OCI-LY1 (cell line): ENCODE measurements at regions not wholly inside any gene's neighbourhood (a gene's known extent, or its start where the extent isn't known, plus 50 kb on each side); places are given as distances from the start of the nearest gene placed in this dataset.

Experiments used
- H2AFZ ChIP-seq: fragments of 200-600 bp; sonication (generic), shearing (Covaris generic); 2 replicates; pipeline ENCODE4 v1.6.0; 2014; ENCODE audit warnings: antibody characterized with exemption, mild to moderate bottlenecking, low read length
- H3F3A ChIP-seq: fragments of 200-600 bp; sonication (generic), shearing (Covaris generic); 2 replicates; pipeline ENCODE4 v1.6.0; 2014; ENCODE audit warnings: mild to moderate bottlenecking, antibody characterized with exemption, low read length, moderate library complexity; ENCODE audit not compliant: insufficient read depth
- H3K27ac ChIP-seq: fragments of 200-600 bp; sonication (generic); 2 replicates; pipeline ENCODE4 v1.5.1; 2014; ENCODE audit warnings: low read length, mixed run types, mild to moderate bottlenecking, low read depth; ENCODE audit not compliant: poor library complexity, severe bottlenecking
- H3K27me3 ChIP-seq: fragments of 200-600 bp; sonication (generic); 2 replicates; pipeline ENCODE4 v1.6.0; 2014; ENCODE audit warnings: antibody characterized with exemption, mild to moderate bottlenecking, low read length, moderate library complexity; ENCODE audit not compliant: insufficient read depth
- H3K36me3 ChIP-seq: fragments of 200-600 bp; sonication (generic); 2 replicates; pipeline ENCODE4 v1.6.1; 2014; ENCODE audit warnings: mild to moderate bottlenecking, antibody characterized with exemption, low read length, moderate library complexity, mixed read lengths; ENCODE audit not compliant: insufficient read depth
- H3K4me1 ChIP-seq: fragments of 200-600 bp; sonication (generic); 2 replicates; pipeline ENCODE4 v1.5.1; 2014; ENCODE audit warnings: mild to moderate bottlenecking, low read length, moderate library complexity; ENCODE audit not compliant: insufficient read depth, severe bottlenecking
- H3K4me2 ChIP-seq: fragments of 200-600 bp; sonication (generic), shearing (Covaris generic); 2 replicates; pipeline ENCODE4 v1.6.1; 2014; ENCODE audit warnings: low read length
- H3K4me3 ChIP-seq: fragments of 200-600 bp; sonication (generic); 2 replicates; pipeline ENCODE4 v1.5.1; 2014; ENCODE audit warnings: low read length, low read depth, mild to moderate bottlenecking, mixed read lengths; ENCODE audit not compliant: poor library complexity, severe bottlenecking
- H3K79me2 ChIP-seq: fragments of 200-600 bp; shearing (Covaris generic); 2 replicates; pipeline ENCODE4 v1.6.1; 2016; ENCODE audit warnings: mixed run types, low read length, mixed read lengths; ENCODE audit not compliant: insufficient read depth
- H3K9ac ChIP-seq: fragments of 200-600 bp; sonication (generic), shearing (Covaris generic); 2 replicates; pipeline ENCODE4 v1.6.1; 2014; ENCODE audit warnings: mild to moderate bottlenecking, low read length, mixed read lengths
- H3K9me2 ChIP-seq: fragments of 200-600 bp; sonication (generic), shearing (Covaris generic); 2 replicates; pipeline ENCODE4 v1.6.1; 2014; ENCODE audit warnings: low read depth, mild to moderate bottlenecking, low read length, mixed read lengths
- H3K9me3 ChIP-seq: fragments of 200-600 bp; shearing (Covaris generic); 2 replicates; pipeline ENCODE4 v1.6.1; 2014; ENCODE audit warnings: low read length, mixed read lengths
- H4K20me1 ChIP-seq: fragments of 200-600 bp; sonication (generic), shearing (Covaris generic); 2 replicates; pipeline ENCODE4 v1.6.0; 2016; ENCODE audit warnings: mild to moderate bottlenecking, low read length; ENCODE audit not compliant: insufficient read depth
- CTCF ChIP-seq: fragments of 200-600 bp; sonication (generic), shearing (Covaris generic); IDR thresholded peaks from 2 replicates; pipeline ENCODE4 v1.5.1; 2017; ENCODE audit warnings: mild to moderate bottlenecking, antibody characterized with exemption, low read length, moderate library complexity, mixed read lengths
- EZH2 ChIP-seq: fragments of 200-600 bp; sonication (generic), shearing (Covaris generic); IDR thresholded peaks from 2 replicates; pipeline ENCODE4 v1.8.0; 2017; ENCODE audit warnings: borderline replicate concordance, mixed run types, mild to moderate bottlenecking, antibody characterized with exemption, low read length, moderate library complexity, mixed read lengths

- no peak for TF ChIP-seq CTCF
- TF ChIP-seq EZH2: no peak
- no peaks in the 10 kb centered on the region for H3K9me2 ChIP-seq
- H3K4me1 ChIP-seq: no peaks in the 10 kb centered on the region
- H3K27me3 ChIP-seq: no peaks in the 10 kb centered on the region
- no peak overlapping the region for H3K9ac ChIP-seq
- H4K20me1 ChIP-seq: no peaks in the 10 kb centered on the region
- H3K4me2 ChIP-seq: no peak overlapping the region
- no peaks in the 10 kb centered on the region for H3K9me3 ChIP-seq
- H3K27ac ChIP-seq: no peak overlapping the region
- H2AFZ ChIP-seq: no peak overlapping the region
- H3F3A ChIP-seq: no peaks in the 10 kb centered on the region
- H3K79me2 ChIP-seq: no peaks in the 10 kb centered on the region
- H3K4me3 ChIP-seq: no peak overlapping the region
- no peaks in the 10 kb centered on the region for H3K36me3 ChIP-seq
Measured at GRCh38 chr2:6627316-6627715, 238.4 kb downstream of the CMPK2 start.

- Histone ChIP-seq H3K9me2 (no peaks in the 10 kb centered on the region), H3K27me3 (no peaks in the 10 kb centered on the region), H3K36me3 (no peaks in the 10 kb centered on the region), H3K9me3 (no peaks in the 10 kb centered on the region), H2AFZ (no peak overlapping the region), H3F3A (no peaks in the 10 kb centered on the region), H3K4me3 (no peak overlapping the region), H4K20me1 (no peaks in the 10 kb centered on the region), H3K9ac (no peak overlapping the region), H3K4me2 (no peak overlapping the region), H3K4me1 (no peaks in the 10 kb centered on the region), H3K27ac (no peak overlapping the region), H3K79me2 (no peaks in the 10 kb centered on the region)
- no peak for TF ChIP-seq CTCF
- no peak for TF ChIP-seq EZH2
Measured at GRCh38 chr2:6630209-6630608, 235.5 kb downstream of the CMPK2 start.

GRCh38 chr2:6635296-6635695 lies 230.4 kb downstream of the CMPK2 start:
- H3K4me2 ChIP-seq: no peak overlapping the region

More at GRCh38 chr2:6635296-6635695, 230.4 kb downstream of the CMPK2 start:
- Histone ChIP-seq H3K36me3 (no peaks in the 10 kb centered on the region), H3F3A (no peaks in the 10 kb centered on the region), H3K79me2 (no peaks in the 10 kb centered on the region), H3K4me3 (no peak overlapping the region), H3K27ac (no peak overlapping the region), H3K4me1 (no peaks in the 10 kb centered on the region), H3K27me3 (no peaks in the 10 kb centered on the region), H2AFZ (no peak overlapping the region), H3K9me2 (no peaks in the 10 kb centered on the region), H4K20me1 (no peaks in the 10 kb centered on the region), H3K9ac (no peak overlapping the region), H3K9me3 (no peaks in the 10 kb centered on the region)
- TF ChIP-seq CTCF (no peak), EZH2 (no peak)
